ENCODE measurements at regions not wholly inside any gene's neighbourhood (a gene's known extent, or its start where the extent isn't known, plus 50 kb on each side); places are given as distances from the start of the nearest gene placed in this dataset.
"Not testable (repeated sequence)": the region's sequence is repeated elsewhere in the genome, so short reads cannot be mapped to it uniquely, and the experiment has no call there.

GRCh38 chr16:72612718-72613117, 435.2 kb downstream of the ZFHX3 start:
- Mint-ChIP-seq H3K27me3 (no peaks in the 10 kb centered on the region), H3K9me3 (no peaks in the 10 kb centered on the region), H3K36me3 (no peaks in the 10 kb centered on the region), H3K27ac (no peak overlapping the region), H3K4me1 (ENCODE audit: low read depth) (no peaks in the 10 kb centered on the region), H3K4me3 (no peak overlapping the region)
- intact Hi-C loops (cut with micrococcal nuclease), result no loop called here
- DNase-seq, result no peak
- POLR2A ChIA-PET, result no interaction called here
- CTCF ChIA-PET, result no interaction called here

DNA sequence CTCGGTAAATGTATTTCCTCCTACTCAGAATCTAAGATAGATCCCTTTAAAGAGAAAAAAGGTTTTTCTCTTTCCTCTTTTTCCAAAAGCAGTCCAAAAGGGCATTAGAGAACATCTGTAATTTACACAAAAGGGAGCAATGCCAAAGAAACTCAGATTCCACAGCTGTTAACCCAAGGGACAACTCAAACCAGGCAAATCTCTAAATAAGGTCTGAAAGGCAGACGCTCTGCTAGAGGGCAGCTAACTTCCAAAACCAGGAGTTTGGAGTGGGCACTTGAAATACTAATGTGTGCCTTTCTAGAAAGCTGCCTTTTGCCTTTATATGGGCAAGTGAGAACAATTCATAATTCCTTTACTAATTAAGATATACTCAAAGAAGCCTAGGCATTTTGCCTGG, 435.7 kb downstream of the ZFHX3 start:
- Mint-ChIP-seq H3K27me3 (no peaks in the 10 kb centered on the region), H3K4me3 (no peak overlapping the region), H3K9me3 (no peaks in the 10 kb centered on the region), H3K27ac (no peak overlapping the region), H3K4me1 (ENCODE audit: low read depth) (no peaks in the 10 kb centered on the region), H3K36me3 (no peaks in the 10 kb centered on the region)
- no peak for DNase-seq
- intact Hi-C loops (cut with micrococcal nuclease), result no loop called here
- CTCF ChIA-PET, result no interaction called here
- POLR2A ChIA-PET, result no interaction called here

DNA sequence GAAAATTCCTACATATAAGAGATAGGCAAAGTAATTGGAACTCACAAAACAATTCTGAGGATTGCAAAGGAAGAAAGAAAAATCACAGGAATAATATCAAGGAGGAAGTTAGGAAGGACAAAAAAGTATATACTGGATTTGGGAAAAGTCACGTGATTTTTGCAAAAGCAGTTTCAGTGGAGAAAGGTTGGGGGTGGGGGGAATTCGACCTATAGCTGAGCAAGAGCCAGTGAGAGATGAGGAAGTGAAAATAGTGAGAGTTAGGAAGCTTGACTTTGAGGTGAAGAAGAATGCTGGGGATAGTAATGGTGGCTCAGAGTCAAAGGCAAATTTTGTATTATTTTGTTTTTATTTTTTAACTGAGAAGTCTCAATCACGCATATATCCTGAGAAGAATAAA, 438.0 kb upstream of the PMFBP1 start:
- Mint-ChIP-seq H3K27me3 (no peaks in the 10 kb centered on the region), H3K4me1 (ENCODE audit: low read depth) (no peaks in the 10 kb centered on the region), H3K4me3 (no peak overlapping the region), H3K36me3 (no peaks in the 10 kb centered on the region), H3K27ac (no peak overlapping the region), H3K9me3 (no peaks in the 10 kb centered on the region)
- POLR2A ChIA-PET, result no interaction called here
- DNase-seq, result no peak
- intact Hi-C loops (cut with micrococcal nuclease), result no loop called here
- CTCF ChIA-PET, result no interaction called here

- intact Hi-C loops (cut with micrococcal nuclease), result no loop called here
- H3K4me3 Mint-ChIP-seq, result no peak overlapping the region
- POLR2A ChIA-PET, result no interaction called here
- H3K9me3 Mint-ChIP-seq, result no peaks in the 10 kb centered on the region
- H3K4me1 Mint-ChIP-seq (ENCODE audit: low read depth), result no peaks in the 10 kb centered on the region
- CTCF ChIA-PET, result no interaction called here
- no peaks in the 10 kb centered on the region for H3K36me3 Mint-ChIP-seq
- no peak for DNase-seq
- no peak overlapping the region for H3K27ac Mint-ChIP-seq
- no peaks in the 10 kb centered on the region for H3K27me3 Mint-ChIP-seq
Observed at GRCh38 chr16:72609066-72609465, 437.1 kb upstream of the PMFBP1 start.

DNA sequence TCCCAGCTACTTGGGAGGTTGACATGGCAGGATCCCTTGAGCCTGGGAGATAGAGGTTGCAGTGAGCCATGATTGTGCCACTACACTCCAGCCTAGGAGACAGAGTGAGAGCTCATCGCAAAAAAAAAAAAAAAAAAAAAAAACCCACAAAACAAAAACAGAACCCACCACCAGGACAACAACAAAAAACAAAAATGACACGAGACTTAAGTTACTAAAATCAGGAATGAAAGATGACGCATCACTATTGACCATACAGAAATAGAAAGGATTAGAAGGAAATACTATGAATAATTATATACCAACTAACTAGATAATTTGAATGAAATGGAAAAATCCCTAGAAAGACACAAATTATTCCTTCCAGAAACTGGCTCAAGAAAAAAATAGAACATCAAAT, 432.4 kb upstream of the PMFBP1 start:
- H3K4me3 Mint-ChIP-seq, result no peak overlapping the region
- H3K4me1 Mint-ChIP-seq (ENCODE audit: low read depth), result no peaks in the 10 kb centered on the region
- H3K9me3 Mint-ChIP-seq, result peaks cover 1% of the 10 kb centered on the region
- no peaks in the 10 kb centered on the region for H3K27me3 Mint-ChIP-seq
- ChIA-PET CTCF (no interaction called here), POLR2A (no interaction called here)
- H3K36me3 Mint-ChIP-seq, result no peaks in the 10 kb centered on the region
- intact Hi-C loops (cut with micrococcal nuclease), result no loop called here
- DNase-seq, result no peak
- no peak overlapping the region for H3K27ac Mint-ChIP-seq

GRCh38 chr16:72602499-72602898, 430.5 kb upstream of the PMFBP1 start:
- ChIA-PET POLR2A (no interaction called here), CTCF (no interaction called here)
- H3K27me3 Mint-ChIP-seq, result no peaks in the 10 kb centered on the region
- H3K4me3 Mint-ChIP-seq, result no peak overlapping the region
- H3K36me3 Mint-ChIP-seq, result no peaks in the 10 kb centered on the region
- no peak overlapping the region for H3K27ac Mint-ChIP-seq
- no peak for DNase-seq
- peaks cover 1% of the 10 kb centered on the region for H3K9me3 Mint-ChIP-seq
- intact Hi-C loops (cut with micrococcal nuclease), result no loop called here
- H3K4me1 Mint-ChIP-seq (ENCODE audit: low read depth), result no peaks in the 10 kb centered on the region

GRCh38 chr16:72598696-72599095, 426.7 kb upstream of the PMFBP1 start:
- CTCF ChIA-PET, result no interaction called here
- DNase-seq, result no peak
- H3K27me3 Mint-ChIP-seq, result no peaks in the 10 kb centered on the region
- POLR2A ChIA-PET, result no interaction called here
- peaks cover 1% of the 10 kb centered on the region for H3K9me3 Mint-ChIP-seq
- H3K4me1 Mint-ChIP-seq (ENCODE audit: low read depth), result no peaks in the 10 kb centered on the region
- no peak overlapping the region for H3K27ac Mint-ChIP-seq
- H3K4me3 Mint-ChIP-seq, result no peak overlapping the region
- no peaks in the 10 kb centered on the region for H3K36me3 Mint-ChIP-seq
- intact Hi-C loops (cut with micrococcal nuclease), result no loop called here

GRCh38 chr16:72597938-72598337, 426.0 kb upstream of the PMFBP1 start:
- Mint-ChIP-seq H3K27ac (no peak overlapping the region), H3K4me3 (no peak overlapping the region), H3K9me3 (peaks cover 1% of the 10 kb centered on the region), H3K4me1 (ENCODE audit: low read depth) (no peaks in the 10 kb centered on the region), H3K36me3 (no peaks in the 10 kb centered on the region), H3K27me3 (no peaks in the 10 kb centered on the region)
- intact Hi-C loops (cut with micrococcal nuclease), result no loop called here
- ChIA-PET POLR2A (no interaction called here), CTCF (no interaction called here)
- DNase-seq, result no peak

DNA sequence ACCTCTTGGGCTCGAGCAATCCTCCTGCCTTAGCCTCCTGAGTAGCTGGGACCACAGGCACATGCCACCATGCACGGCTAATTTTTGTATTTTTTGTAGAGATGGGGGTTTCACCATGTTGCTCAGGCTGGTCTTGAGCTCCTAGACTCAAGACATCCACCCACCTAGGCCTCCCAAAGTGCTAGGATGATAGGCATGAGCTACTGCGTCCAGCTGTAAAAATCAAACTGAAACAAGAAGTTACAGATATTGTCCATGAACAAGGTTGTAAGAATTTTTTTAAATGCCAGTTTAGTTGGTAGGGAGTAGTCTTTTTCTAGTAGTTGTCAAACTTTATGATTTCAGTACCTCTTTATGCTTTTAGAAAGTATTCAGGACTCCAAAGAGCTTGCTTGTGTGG, 424.4 kb upstream of the PMFBP1 start:
- POLR2A ChIA-PET, result no interaction called here
- intact Hi-C loops (cut with micrococcal nuclease), result no loop called here
- CTCF ChIA-PET, result no interaction called here

GRCh38 chr16:72590151-72590937, 418.4 kb upstream of the PMFBP1 start:
- intact Hi-C loops (cut with micrococcal nuclease), result no loop called here
- Mint-ChIP-seq H3K27ac (no peak overlapping the region), H3K4me3 (no peak overlapping the region), H3K4me1 (ENCODE audit: low read depth) (no peaks in the 10 kb centered on the region), H3K36me3 (no peaks in the 10 kb centered on the region), H3K9me3 (no peaks in the 10 kb centered on the region), H3K27me3 (no peaks in the 10 kb centered on the region)
- CTCF ChIA-PET, result no interaction called here
- POLR2A ChIA-PET, result no interaction called here
- DNase-seq, result no peak

More for the DNA sequence above, 424.4 kb upstream of the PMFBP1 start:
- H3K4me1 Mint-ChIP-seq (ENCODE audit: low read depth), result no peaks in the 10 kb centered on the region
- H3K9me3 Mint-ChIP-seq, result peaks cover 1% of the 10 kb centered on the region
- DNase-seq, result no peak
- H3K4me3 Mint-ChIP-seq, result no peak overlapping the region
- H3K27me3 Mint-ChIP-seq, result no peaks in the 10 kb centered on the region
- H3K36me3 Mint-ChIP-seq, result no peaks in the 10 kb centered on the region
- no peak overlapping the region for H3K27ac Mint-ChIP-seq

DNA sequence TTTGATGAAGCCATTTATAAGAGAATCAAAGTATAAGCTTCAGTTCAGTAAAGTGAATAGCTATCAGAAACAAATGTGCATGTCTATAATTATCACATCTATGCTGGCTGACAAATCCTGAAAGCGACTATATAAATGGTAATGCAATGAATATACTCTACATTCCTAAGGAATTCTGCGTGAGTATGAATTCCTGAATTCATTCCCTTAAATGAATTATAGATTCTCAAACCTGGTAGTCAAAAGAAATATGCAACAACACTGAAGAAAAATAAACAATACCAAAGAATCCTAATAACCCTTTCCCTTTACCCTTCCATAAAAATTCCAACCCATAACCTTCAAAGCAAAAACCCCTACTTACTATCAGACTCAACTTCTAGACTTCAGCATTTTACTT, 416.6 kb upstream of the PMFBP1 start:
- ChIA-PET POLR2A (no interaction called here), CTCF (no interaction called here)
- Mint-ChIP-seq H3K27me3 (no peaks in the 10 kb centered on the region), H3K9me3 (no peaks in the 10 kb centered on the region), H3K36me3 (no peaks in the 10 kb centered on the region), H3K4me3 (no peak overlapping the region), H3K27ac (no peak overlapping the region), H3K4me1 (ENCODE audit: low read depth) (no peaks in the 10 kb centered on the region)
- no peak for DNase-seq
- intact Hi-C loops (cut with micrococcal nuclease), result no loop called here

DNA sequence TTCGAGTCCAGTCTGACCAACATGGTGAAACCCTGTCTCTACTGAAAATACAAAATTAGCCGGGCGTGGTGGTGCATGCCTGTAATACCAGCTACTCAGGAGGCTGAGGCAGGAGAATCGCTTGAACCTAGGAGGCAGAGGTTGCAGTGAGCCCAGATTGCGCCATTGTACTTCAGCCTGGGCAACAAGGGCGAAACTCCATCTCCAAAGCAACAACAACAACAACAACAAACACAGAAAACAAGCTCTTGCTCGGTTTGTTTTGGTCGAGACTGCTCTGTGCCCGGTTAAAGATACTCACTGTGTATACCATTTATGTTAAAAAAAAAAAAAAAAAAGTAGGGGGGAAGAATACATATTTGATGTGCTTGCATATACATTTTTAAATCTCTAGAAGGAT, 406.1 kb upstream of the PMFBP1 start:
- DNase-seq; H3K36me3 Mint-ChIP-seq; POLR2A ChIA-PET; H3K4me1 Mint-ChIP-seq (ENCODE audit: low read depth); H3K27ac Mint-ChIP-seq; H3K4me3 Mint-ChIP-seq; H3K9me3 Mint-ChIP-seq; intact Hi-C loops (cut with micrococcal nuclease); H3K27me3 Mint-ChIP-seq; CTCF ChIA-PET: not testable (repeated sequence)

- intact Hi-C loops (cut with micrococcal nuclease), result no loop called here
- Mint-ChIP-seq H3K4me1 (ENCODE audit: low read depth) (no peaks in the 10 kb centered on the region), H3K27me3 (no peaks in the 10 kb centered on the region), H3K36me3 (no peaks in the 10 kb centered on the region), H3K9me3 (peaks cover 2% of the 10 kb centered on the region), H3K4me3 (no peak overlapping the region), H3K27ac (no peak overlapping the region)
- ChIA-PET POLR2A (no interaction called here), CTCF (no interaction called here)
- DNase-seq, result no peak
Observed at GRCh38 chr16:72576189-72576588, 404.2 kb upstream of the PMFBP1 start.

DNA sequence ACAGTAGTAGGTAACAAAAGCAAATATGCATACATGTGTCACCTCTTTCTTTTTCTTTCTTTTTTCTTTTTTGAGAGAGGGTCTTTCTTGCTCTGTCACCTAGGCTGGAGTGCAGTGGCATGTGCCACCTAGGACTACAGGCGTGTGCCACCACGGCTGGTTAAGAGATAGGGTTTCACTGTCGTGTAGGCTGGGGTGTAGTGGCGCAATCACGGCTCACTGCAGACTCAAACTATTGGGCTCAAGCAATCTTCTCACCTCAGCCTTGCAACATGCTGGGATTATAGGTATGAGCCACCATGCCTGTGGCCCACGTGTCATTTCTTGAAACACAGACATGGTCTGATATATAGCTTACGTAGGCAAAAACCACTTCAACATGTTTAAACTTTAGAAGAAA, 397.7 kb upstream of the PMFBP1 start:
- Mint-ChIP-seq H3K4me3 (no peak overlapping the region), H3K36me3 (no peaks in the 10 kb centered on the region), H3K9me3 (no peaks in the 10 kb centered on the region), H3K4me1 (ENCODE audit: low read depth) (no peaks in the 10 kb centered on the region), H3K27ac (no peak overlapping the region), H3K27me3 (no peaks in the 10 kb centered on the region)
- ChIA-PET POLR2A (no interaction called here), CTCF (no interaction called here)
- no peak for DNase-seq
- intact Hi-C loops (cut with micrococcal nuclease), result no loop called here

Measured in activated CD4-positive, alpha-beta memory T cell treated with anti-CD3 and anti-CD28 coated beads for 36 hours (primary cell).